H1 (cell line): ENCODE measurements at regions not wholly inside any gene's neighbourhood (a gene's known extent, or its start where the extent isn't known, plus 50 kb on each side); places are given as distances from the start of the nearest gene placed in this dataset.

Experiments used
- CTCF ChIA-PET: fragments of 300-600 bp; sonication (Branson Sonifier 250); formaldehyde crosslinking; loops from one replicate; lab custom pipeline; 2021; ENCODE audit not compliant: partially characterized antibody; lab: Charles Lee
- POLR2A ChIA-PET: fragments of 300-600 bp; sonication (Branson Sonifier 250); formaldehyde crosslinking; loops from one replicate; lab custom pipeline; 2021; ENCODE audit warnings: inconsistent platforms; ENCODE audit not compliant: partially characterized antibody; lab: Charles Lee
- DNase-seq, 2 experiments: peaks; one replicate each; pipeline versions ENCODE4 v3.0.0 to v3.0.0-alpha.2; 2010 to 2022; ENCODE audit warnings: low spot score in 2 of 2, low read depth in 1 of 2, mixed read lengths in 1 of 2
- FAIRE-seq: peaks from 2 replicates; lab custom pipeline; 2011; peaks lifted over from hg19 to GRCh38; lab: Jason Lieb, UNC
- H2AFZ ChIP-seq: 2 replicates; pipeline ENCODE4 v1.8.1; 2012; ENCODE audit warnings: low read length, inconsistent platforms
- H2AK5ac ChIP-seq: 2 replicates; pipeline ENCODE4 v1.6.1; 2013; ENCODE audit warnings: low read depth, low read length
- H2BK120ac ChIP-seq: replicated peaks from 2 replicates; pipeline ENCODE3; 2013; ENCODE audit warnings: low read depth, low read length, inconsistent platforms
- H2BK12ac ChIP-seq: 2 replicates; pipeline ENCODE4 v1.6.1; 2013; ENCODE audit warnings: low read depth, low read length
- H2BK15ac ChIP-seq: 2 replicates; pipeline ENCODE4 v1.6.1; 2013; ENCODE audit warnings: low read length
- H2BK20ac ChIP-seq: 2 replicates; pipeline ENCODE4 v1.6.1; 2013; ENCODE audit warnings: low read length
- H2BK5ac ChIP-seq: 2 replicates; pipeline ENCODE4 v1.6.1; 2013; ENCODE audit warnings: low read depth, low read length
- H3K14ac ChIP-seq: 2 replicates; pipeline ENCODE4 v1.6.1; 2013; ENCODE audit warnings: inconsistent platforms; ENCODE audit not compliant: insufficient read length
- H3K18ac ChIP-seq: 2 replicates; pipeline ENCODE4 v1.6.1; 2013; ENCODE audit warnings: low read length; ENCODE audit errors: extremely low read depth
- H3K23ac ChIP-seq: 2 replicates; pipeline ENCODE4 v1.6.1; 2013; ENCODE audit warnings: inconsistent platforms; ENCODE audit not compliant: insufficient read length
- H3K23me2 ChIP-seq: 2 replicates; pipeline ENCODE4 v1.6.1; 2013; ENCODE audit warnings: low read depth, low read length
- H3K27ac ChIP-seq: 2 replicates; pipeline ENCODE4 v1.6.1; 2011; ENCODE audit warnings: low read depth, low read length, inconsistent platforms
- H3K27me3 ChIP-seq, 4 experiments: replicated peaks in 1 of 4; 1 replicate in 1 of 4; 2 replicates in 3 of 4; pipeline versions ENCODE4 v1.6.1 to v1.8.1; 2011 to 2013; ENCODE audit warnings: low read length in 3 of 4, mild to moderate bottlenecking in 3 of 4, inconsistent platforms in 2 of 4, mixed read lengths in 2 of 4, moderate library complexity in 1 of 4; ENCODE audit not compliant: control insufficient read depth in 3 of 4, insufficient read depth in 3 of 4; ENCODE audit errors: extremely low read depth in 1 of 4
- H3K36me3 ChIP-seq, 4 experiments: 2 replicates each; pipeline versions ENCODE4 v1.6.1 to v1.8.1; 2011 to 2013; ENCODE audit warnings: mild to moderate bottlenecking in 4 of 4, low read length in 3 of 4, moderate library complexity in 2 of 4, control low read depth in 1 of 4, inconsistent platforms in 1 of 4; ENCODE audit not compliant: insufficient read depth in 4 of 4, control insufficient read depth in 2 of 4
- H3K4ac ChIP-seq: replicated peaks from 2 replicates; pipeline ENCODE3; 2013; ENCODE audit warnings: low read length, low read depth, mixed read lengths, inconsistent platforms; ENCODE audit not compliant: insufficient read length
- H3K4me1 ChIP-seq, 4 experiments: replicated peaks in 1 of 4; 1 replicate in 1 of 4; 2 replicates in 3 of 4; pipeline versions ENCODE4 v1.6.1 to v1.8.1; 2011 to 2013; ENCODE audit warnings: low read length in 3 of 4, inconsistent platforms in 2 of 4, mixed read lengths in 1 of 4; ENCODE audit not compliant: insufficient read depth in 4 of 4, control insufficient read depth in 3 of 4
- H3K4me2 ChIP-seq, 2 experiments: 2 replicates each; pipeline versions ENCODE4 v1.6.1 to v1.8.1; 2011 to 2013; ENCODE audit warnings: low read depth in 2 of 2, low read length in 2 of 2, control low read depth in 1 of 2, inconsistent platforms in 1 of 2, mild to moderate bottlenecking in 1 of 2; ENCODE audit not compliant: insufficient read depth in 1 of 2
- H3K4me3 ChIP-seq, 4 experiments: fragments of 200-600, 300-600 bp in 1 of 4; sonication (generic), shearing (Covaris generic), sonication (Bioruptor Twin) in 1 of 4; 2 replicates each; pipeline versions ENCODE4 v1.5.1 to v1.8.1; 2011 to 2016; ENCODE audit warnings: low read length in 4 of 4, low read depth in 3 of 4, control low read depth in 2 of 4, inconsistent platforms in 2 of 4, mild to moderate bottlenecking in 2 of 4, mixed read lengths in 1 of 4, moderate library complexity in 1 of 4; ENCODE audit not compliant: insufficient read depth in 2 of 4; ENCODE audit errors: extremely low read depth in 1 of 4
- H3K56ac ChIP-seq: replicated peaks from 2 replicates; pipeline ENCODE3; 2013; ENCODE audit warnings: low read depth, mild to moderate bottlenecking, mixed read lengths, low read length, inconsistent platforms; ENCODE audit not compliant: insufficient read length
- H3K79me1 ChIP-seq: 2 replicates; pipeline ENCODE4 v1.6.1; 2013; ENCODE audit warnings: low read depth, low read length, control low read depth
- H3K79me2 ChIP-seq, 2 experiments: 2 replicates each; pipeline versions ENCODE4 v1.6.1 to v1.8.1; 2012 to 2013; ENCODE audit warnings: low read length in 2 of 2, mild to moderate bottlenecking in 2 of 2, inconsistent platforms in 1 of 2; ENCODE audit not compliant: insufficient read depth in 2 of 2, control insufficient read depth in 1 of 2
- H3K9ac ChIP-seq, 4 experiments: replicated peaks in 1 of 4; 1 replicate in 1 of 4; 2 replicates in 3 of 4; pipeline versions ENCODE4 v1.6.1 to v1.8.1; 2011 to 2013; ENCODE audit warnings: low read depth in 3 of 4, low read length in 3 of 4, control low read depth in 2 of 4, mild to moderate bottlenecking in 2 of 4, moderate library complexity in 2 of 4, inconsistent platforms in 1 of 4; ENCODE audit errors: extremely low read depth in 1 of 4
- H3K9me3 ChIP-seq, 2 experiments: 2 replicates each; pipeline versions ENCODE4 v1.6.1 to v1.8.1; 2012 to 2013; ENCODE audit warnings: mild to moderate bottlenecking in 2 of 2, moderate library complexity in 2 of 2, control low read depth in 1 of 2, inconsistent platforms in 1 of 2, low read depth in 1 of 2, low read length in 1 of 2, mixed read lengths in 1 of 2; ENCODE audit not compliant: insufficient read depth in 2 of 2
- H4K20me1 ChIP-seq, 2 experiments: replicated peaks in 1 of 2; 2 replicates each; pipeline versions ENCODE3 to v1.8.1; 2011 to 2013; ENCODE audit warnings: inconsistent platforms in 2 of 2, low read length in 2 of 2, mild to moderate bottlenecking in 1 of 2; ENCODE audit not compliant: insufficient read depth in 2 of 2, control insufficient read depth in 1 of 2
- H4K5ac ChIP-seq: 2 replicates; pipeline ENCODE4 v1.6.1; 2013; ENCODE audit warnings: low read length, low read depth, mixed read lengths, inconsistent platforms; ENCODE audit not compliant: insufficient read length
- H4K8ac ChIP-seq: 2 replicates; pipeline ENCODE4 v1.8.0; 2013; ENCODE audit warnings: mild to moderate bottlenecking, moderate library complexity, low read length, inconsistent platforms; ENCODE audit not compliant: insufficient read depth; ENCODE audit errors: extremely low read depth
- H4K91ac ChIP-seq: replicated peaks from 2 replicates; pipeline ENCODE3; 2013; ENCODE audit warnings: low read length, mixed read lengths, inconsistent platforms; ENCODE audit not compliant: insufficient read length
- BRCA1 ChIP-seq: IDR thresholded peaks from 2 replicates; pipeline ENCODE4 v1.6.1; 2012; ENCODE audit warnings: low read depth, low read length, improper control_type of control experiment
- CTBP2 ChIP-seq: IDR thresholded peaks from 2 replicates; pipeline ENCODE4 v1.7.0; 2011; ENCODE audit warnings: borderline replicate concordance, mild to moderate bottlenecking, moderate library complexity, mixed read lengths, low read length; ENCODE audit not compliant: insufficient read depth, insufficient read length
- EP300 ChIP-seq, 2 experiments: IDR thresholded peaks; 1 replicate in 1 of 2; 2 replicates in 1 of 2; pipeline ENCODE4 v1.6.1; 2011 to 2012; ENCODE audit warnings: low read depth in 2 of 2, low read length in 2 of 2, mild to moderate bottlenecking in 2 of 2, borderline replicate concordance in 1 of 2, inconsistent platforms in 1 of 2, moderate library complexity in 1 of 2
- FOSL1 ChIP-seq: IDR thresholded peaks from 2 replicates; pipeline ENCODE4 v1.6.1; 2011; ENCODE audit warnings: mild to moderate bottlenecking, low read depth, low read length, moderate library complexity; ENCODE audit not compliant: insufficient read depth
- MAX ChIP-seq: IDR thresholded peaks from 2 replicates; pipeline ENCODE4 v1.6.1; 2012; ENCODE audit warnings: inconsistent platforms
- POLR2A ChIP-seq, 2 experiments: IDR thresholded peaks; 1 replicate in 1 of 2; 2 replicates in 1 of 2; pipeline ENCODE4 v1.6.1; 2011; ENCODE audit warnings: low read depth in 2 of 2, low read length in 2 of 2, mild to moderate bottlenecking in 2 of 2; ENCODE audit errors: control extremely low read depth in 1 of 2
- WGBS, 2 experiments: shearing (Covaris generic) in 1 of 2; methylation state at CpG; one replicate each; pipeline versions ENCODE4 v1.1.6 to v1.1.7; 2013 to 2015; ENCODE audit warnings: low lambda C conversion rate in 2 of 2, mixed read lengths in 2 of 2, inconsistent platforms in 1 of 2, low coverage in 1 of 2, missing lambda C conversion rate in 1 of 2; ENCODE audit not compliant: insufficient replicate concordance in 2 of 2, insufficient coverage in 1 of 2, insufficient read length in 1 of 2; ENCODE audit errors: extremely low coverage in 1 of 2, missing lambda C conversion rate in 1 of 2; 5-methylcytosine and 5-hydroxymethylcytosine counted together

GRCh38 chrX:16023790-16024734 is 99.3 kb upstream of the GRPR start:
- no peak overlapping the region for H3K18ac ChIP-seq
- no peak overlapping the region for H2BK5ac ChIP-seq
- TF ChIP-seq MAX: no peak
- TF ChIP-seq FOSL1: no peak
- no peak for TF ChIP-seq EP300 (IDR thresholded peaks at IDR 0.05; ENCODE audit: borderline replicate concordance in 1 of 2, low read depth in 2 of 2, low read length in 2 of 2)
- no peak for TF ChIP-seq POLR2A (IDR thresholded peaks at IDR 0.05; ENCODE audit: control extremely low read depth in 1 of 2, low read depth in 2 of 2, low read length in 2 of 2)
- no peak for TF ChIP-seq CTBP2
- no peak for TF ChIP-seq BRCA1
- DNase-seq (no peak), FAIRE-seq (no peak)
- no peaks in the 10 kb centered on the region for H3K79me2 ChIP-seq
- no peaks in the 10 kb centered on the region for H3K36me3 ChIP-seq
- no peak overlapping the region for H2BK15ac ChIP-seq
- H3K4me1 ChIP-seq: no peaks in the 10 kb centered on the region
- H2AFZ ChIP-seq: no peak overlapping the region
- no peaks in the 10 kb centered on the region for H3K27me3 ChIP-seq
- H4K91ac ChIP-seq: no peak overlapping the region
- no peaks in the 10 kb centered on the region for H4K20me1 ChIP-seq
- H3K23ac ChIP-seq: no peak overlapping the region
- no peak overlapping the region for H2AK5ac ChIP-seq
- no peaks in the 10 kb centered on the region for H3K79me1 ChIP-seq
- H3K14ac ChIP-seq: no peak overlapping the region
- H3K9me3 ChIP-seq: no peaks in the 10 kb centered on the region
- H4K8ac ChIP-seq: no peak overlapping the region
- H2BK120ac ChIP-seq: no peak overlapping the region
- H2BK12ac ChIP-seq: 0 out of 2 replicates have a peak overlapping the region, but pooled peaks have one; percentile 17
- no peak overlapping the region for H3K9ac ChIP-seq
- H3K4me3 ChIP-seq: no peak overlapping the region
- no peaks in the 10 kb centered on the region for H3K23me2 ChIP-seq
- 81% methylated on average over 8 of the region's 9 CpGs; no CpG with 5 or more reads in 1 of the 2 experiments for WGBS, 2 experiments
- ChIA-PET POLR2A (interaction anchor here (0.8 kb wide), 1 partner anchor 9 kb away, joined by 3 read pairs; no protein-coding TSS in a partner anchor), CTCF (interaction anchor here (1.0 to 1.7 kb wide), 3 partner anchors 10 to 98 kb away, joined by 3 to 4 read pairs (median 4); no protein-coding TSS in a partner anchor)
- H4K5ac ChIP-seq: no peak overlapping the region
- H3K4ac ChIP-seq: no peak overlapping the region
- H3K4me2 ChIP-seq: no peak overlapping the region
- H3K56ac ChIP-seq: no peak overlapping the region
- no peak overlapping the region for H3K27ac ChIP-seq
- H2BK20ac ChIP-seq: 0 out of 2 replicates have a peak overlapping the region, but pooled peaks have one; percentile 67
